Mucosa of stomach (tissue), 1 donor: ENCODE measurements at regions not wholly inside any gene's neighbourhood (a gene's known extent, or its start where the extent isn't known, plus 50 kb on each side); places are given as distances from the start of the nearest gene placed in this dataset.

Experiments used
- H3K27me3 ChIP-seq: one replicate; pipeline ENCODE4 v1.7.0; 2013; ENCODE audit warnings: mild to moderate bottlenecking, low read length; ENCODE audit not compliant: control insufficient read depth, insufficient read depth
- H3K36me3 ChIP-seq: one replicate; pipeline ENCODE4 v1.7.0; 2013; ENCODE audit warnings: low read length; ENCODE audit not compliant: control insufficient read depth, insufficient read depth
- H3K4me1 ChIP-seq: one replicate; pipeline ENCODE4 v1.7.0; 2013; ENCODE audit warnings: mild to moderate bottlenecking, low read length; ENCODE audit not compliant: control insufficient read depth, insufficient read depth
- H3K4me3 ChIP-seq: one replicate; pipeline ENCODE4 v1.7.0; 2013; ENCODE audit warnings: low read length
- H3K9ac ChIP-seq: one replicate; pipeline ENCODE4 v1.7.0; 2013; ENCODE audit warnings: mild to moderate bottlenecking, low read length, moderate library complexity
- H3K9me3 ChIP-seq: one replicate; pipeline ENCODE4 v1.7.0; 2013; ENCODE audit warnings: mild to moderate bottlenecking, low read length, moderate library complexity; ENCODE audit not compliant: control insufficient read depth
- donor health status: Pancreatic carcinoma.

DNA sequence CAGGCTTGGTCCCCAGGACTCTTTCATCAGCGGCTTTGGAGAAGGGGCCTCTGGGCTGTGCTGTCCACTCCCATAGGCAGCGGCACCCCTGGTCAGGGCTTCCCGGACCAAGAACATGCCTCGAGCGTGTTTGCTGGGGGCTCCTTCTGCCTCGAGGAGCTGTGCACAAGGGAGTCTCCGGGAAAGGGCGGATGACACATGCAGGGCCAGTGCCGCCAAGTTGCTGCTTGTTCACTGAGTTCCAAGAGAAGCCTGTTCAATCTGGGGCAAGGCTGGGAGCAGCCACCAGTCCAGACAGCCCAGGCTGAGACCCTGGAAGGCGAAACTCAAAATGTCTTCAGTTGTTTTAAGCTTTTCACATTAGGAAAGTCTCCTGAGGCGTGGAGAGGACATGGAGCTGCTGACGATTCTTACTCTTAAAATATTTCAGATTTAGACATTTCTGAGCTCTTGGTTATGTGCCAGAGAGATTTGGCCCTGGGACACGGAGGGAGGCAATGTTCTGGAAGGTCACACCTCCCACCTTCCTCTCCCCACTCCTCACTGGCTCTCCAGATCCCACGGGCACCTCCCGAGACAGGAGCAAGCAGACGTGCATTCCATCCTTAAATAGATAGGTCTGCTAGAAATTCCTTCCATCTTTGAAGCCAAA lies 84.5 kb upstream of the ZNF469 start:
- Histone ChIP-seq H3K9ac (no peak overlapping the region), H3K36me3 (no peaks in the 10 kb centered on the region), H3K27me3 (no peaks in the 10 kb centered on the region), H3K9me3 (no peaks in the 10 kb centered on the region), H3K4me1 (no peaks in the 10 kb centered on the region), H3K4me3 (no peak overlapping the region)

DNA sequence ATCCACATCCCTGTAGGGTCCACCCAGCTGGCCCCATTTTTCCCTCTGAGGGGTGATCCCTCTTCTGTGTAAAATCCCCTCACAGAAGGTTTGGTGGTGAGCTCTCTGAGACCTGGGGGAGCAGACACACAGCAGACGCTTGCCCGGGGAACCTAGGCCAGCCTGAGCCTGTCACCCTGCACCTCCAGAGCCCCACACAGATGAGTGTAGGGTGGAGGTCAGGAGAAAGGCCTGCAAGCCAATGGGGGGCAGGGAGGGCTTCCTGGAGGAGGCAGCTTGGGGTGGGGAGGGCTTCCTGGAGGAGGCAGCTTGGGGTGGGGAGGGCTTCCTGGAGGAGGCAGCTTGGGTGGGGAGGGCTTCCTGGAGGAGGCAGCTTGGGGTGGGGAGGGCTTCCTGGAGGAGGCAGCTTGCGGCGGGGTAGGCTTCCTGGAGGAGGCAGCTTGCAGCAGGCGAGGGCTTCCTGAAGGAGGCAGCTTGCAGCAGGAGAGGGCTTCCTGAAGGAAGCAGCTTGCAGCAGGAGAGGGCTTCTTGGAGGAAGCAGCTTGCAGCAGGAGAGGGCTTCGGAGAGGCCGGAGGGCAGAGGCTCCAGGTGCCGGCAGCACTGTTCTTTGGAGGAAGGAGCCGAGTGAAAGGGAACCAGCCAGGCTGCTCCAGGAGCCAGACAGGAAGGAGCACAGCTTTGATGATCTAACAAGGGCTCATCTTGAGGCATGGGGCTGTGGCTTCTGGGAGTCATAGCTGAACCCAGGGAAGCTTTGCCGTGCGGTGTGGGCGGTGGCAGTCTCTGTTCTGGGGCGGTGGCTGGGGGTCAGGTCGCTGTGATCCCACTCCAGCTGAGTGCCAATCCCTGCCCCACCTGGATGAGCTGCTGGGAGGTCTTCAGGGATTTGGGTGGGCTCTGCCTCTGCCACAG lies 83.7 kb upstream of the ZNF469 start:
- Histone ChIP-seq H3K4me3 (no peak overlapping the region), H3K27me3 (no peaks in the 10 kb centered on the region), H3K4me1 (no peaks in the 10 kb centered on the region), H3K9me3 (no peaks in the 10 kb centered on the region), H3K9ac (no peak overlapping the region), H3K36me3 (no peaks in the 10 kb centered on the region)

DNA sequence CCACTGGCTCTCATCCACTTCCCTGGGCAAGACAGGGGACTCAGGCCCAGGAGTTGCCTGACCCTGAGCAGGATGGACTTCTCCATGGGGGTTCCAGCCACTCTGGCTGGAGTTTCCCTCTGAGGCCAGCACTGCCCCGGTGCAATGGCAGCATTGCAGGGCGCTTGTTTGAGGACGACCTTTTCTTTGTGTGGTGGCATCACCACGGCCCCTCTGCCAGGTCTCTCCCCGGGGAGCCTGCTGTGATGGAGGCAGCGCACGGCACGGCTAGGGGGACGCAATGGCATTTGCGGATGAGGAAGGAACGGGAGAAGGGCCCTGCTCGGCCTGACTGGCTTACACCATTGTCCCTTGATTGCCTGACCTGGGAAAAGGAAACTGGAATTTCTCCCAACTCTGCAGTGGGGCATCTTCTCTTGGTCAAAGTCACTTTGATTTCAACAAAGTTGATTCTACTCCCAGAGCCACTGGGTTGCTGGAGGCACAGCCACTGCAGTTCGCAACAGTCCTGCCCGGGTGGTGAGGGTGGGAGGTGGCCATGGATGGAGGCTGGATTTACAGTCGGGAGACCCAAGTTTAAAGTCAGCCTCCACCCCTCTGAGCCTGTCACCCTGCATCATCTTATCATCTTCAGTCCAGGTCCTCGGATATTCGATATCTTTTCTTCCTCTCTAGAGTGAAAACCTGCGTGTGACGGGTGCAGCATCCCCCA lies 82.9 kb upstream of the ZNF469 start:
- Histone ChIP-seq H3K4me3 (no peak overlapping the region), H3K9ac (no peak overlapping the region), H3K36me3 (no peaks in the 10 kb centered on the region), H3K27me3 (no peaks in the 10 kb centered on the region), H3K4me1 (no peaks in the 10 kb centered on the region), H3K9me3 (no peaks in the 10 kb centered on the region)

DNA sequence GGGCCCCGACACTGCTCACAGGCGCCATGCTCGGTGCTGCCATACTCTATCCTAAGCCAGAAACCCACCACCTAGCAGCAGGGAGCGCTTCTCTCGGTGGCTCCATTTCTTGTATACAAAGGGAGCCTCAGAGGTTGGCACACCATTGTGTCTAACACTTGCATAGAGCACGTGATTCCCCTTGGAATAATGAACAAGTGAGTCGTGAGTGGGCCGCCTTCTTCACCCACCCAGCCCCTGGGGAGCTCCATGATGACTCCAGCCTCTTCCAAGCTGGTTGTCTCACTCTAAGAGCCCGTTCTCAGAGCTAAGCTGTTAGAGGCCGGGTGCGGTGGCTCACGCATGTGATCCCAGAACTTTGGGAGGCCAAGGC lies 82.3 kb upstream of the ZNF469 start:
- no peak overlapping the region for H3K4me3 ChIP-seq
- H3K27me3 ChIP-seq, result no peaks in the 10 kb centered on the region
- no peaks in the 10 kb centered on the region for H3K36me3 ChIP-seq
- no peaks in the 10 kb centered on the region for H3K4me1 ChIP-seq
- H3K9me3 ChIP-seq, result no peaks in the 10 kb centered on the region
- H3K9ac ChIP-seq, result no peak overlapping the region

DNA sequence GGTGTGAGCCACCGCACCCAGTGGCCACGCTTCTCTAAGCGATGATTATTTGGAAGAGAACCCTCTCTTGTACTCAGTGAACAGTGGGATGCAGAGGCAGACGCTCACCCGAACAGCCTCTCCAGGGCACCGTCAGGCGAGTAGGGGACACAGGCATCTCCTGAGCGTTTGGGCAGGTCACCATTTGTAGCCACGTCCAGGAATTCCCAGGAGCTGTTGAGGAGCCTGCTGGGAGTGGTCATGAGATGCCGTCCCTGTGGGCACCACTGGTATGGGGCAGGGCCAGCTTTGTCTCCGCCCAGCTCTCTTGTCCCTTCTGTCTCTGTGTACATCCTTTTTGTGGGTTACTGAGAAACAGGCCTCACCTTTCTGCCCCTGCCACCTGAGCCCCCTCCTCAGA lies 81.3 kb upstream of the ZNF469 start:
- Histone ChIP-seq H3K9me3 (no peaks in the 10 kb centered on the region), H3K9ac (no peak overlapping the region), H3K36me3 (no peaks in the 10 kb centered on the region), H3K4me3 (no peak overlapping the region), H3K27me3 (no peaks in the 10 kb centered on the region), H3K4me1 (no peaks in the 10 kb centered on the region)

DNA sequence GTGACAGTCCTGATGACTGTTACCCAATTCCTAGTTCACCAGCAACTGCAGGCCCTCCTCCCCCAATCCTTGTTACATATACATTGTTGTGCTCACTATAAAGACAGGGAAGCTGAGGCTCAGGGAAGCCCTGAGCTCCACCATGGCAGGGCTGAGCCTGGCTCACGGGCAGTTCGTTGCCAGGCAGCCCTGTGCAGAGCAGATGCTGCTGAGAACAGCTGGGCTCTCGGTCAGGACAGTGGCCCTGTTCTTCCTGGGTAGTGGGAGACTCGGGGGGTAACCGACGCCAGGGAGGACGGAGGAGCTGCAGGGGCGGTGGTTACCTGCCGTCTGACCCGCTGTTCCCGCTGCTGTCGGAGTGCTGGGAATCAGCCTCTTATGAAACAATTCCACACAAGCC lies 80.9 kb upstream of the ZNF469 start:
- Histone ChIP-seq H3K9me3 (no peaks in the 10 kb centered on the region), H3K27me3 (no peaks in the 10 kb centered on the region), H3K4me3 (no peak overlapping the region), H3K36me3 (no peaks in the 10 kb centered on the region), H3K4me1 (no peaks in the 10 kb centered on the region), H3K9ac (no peak overlapping the region)

DNA sequence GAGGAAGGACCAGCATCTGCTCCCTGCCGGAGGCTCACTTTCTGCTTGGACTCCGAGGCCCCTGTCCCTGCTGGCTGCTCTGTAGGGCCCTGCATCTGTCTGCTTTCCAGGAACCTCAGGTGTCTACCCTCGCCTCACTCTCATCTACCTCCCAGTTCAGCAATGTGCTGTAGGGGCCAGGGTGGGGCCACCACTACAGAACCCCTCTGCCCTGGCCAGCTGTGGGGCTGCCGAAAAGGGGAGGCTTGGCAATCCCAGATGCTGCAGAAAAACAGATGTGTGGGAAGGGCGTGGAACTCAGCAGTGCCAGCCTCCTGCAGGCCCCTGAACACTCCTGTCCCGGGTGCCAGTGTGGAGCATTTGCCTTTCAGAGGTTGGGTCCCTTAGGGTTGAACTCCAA lies 80.1 kb upstream of the ZNF469 start:
- Histone ChIP-seq H3K4me1 (no peaks in the 10 kb centered on the region), H3K4me3 (no peak overlapping the region), H3K9me3 (no peaks in the 10 kb centered on the region), H3K9ac (no peak overlapping the region), H3K27me3 (no peaks in the 10 kb centered on the region), H3K36me3 (no peaks in the 10 kb centered on the region)

DNA sequence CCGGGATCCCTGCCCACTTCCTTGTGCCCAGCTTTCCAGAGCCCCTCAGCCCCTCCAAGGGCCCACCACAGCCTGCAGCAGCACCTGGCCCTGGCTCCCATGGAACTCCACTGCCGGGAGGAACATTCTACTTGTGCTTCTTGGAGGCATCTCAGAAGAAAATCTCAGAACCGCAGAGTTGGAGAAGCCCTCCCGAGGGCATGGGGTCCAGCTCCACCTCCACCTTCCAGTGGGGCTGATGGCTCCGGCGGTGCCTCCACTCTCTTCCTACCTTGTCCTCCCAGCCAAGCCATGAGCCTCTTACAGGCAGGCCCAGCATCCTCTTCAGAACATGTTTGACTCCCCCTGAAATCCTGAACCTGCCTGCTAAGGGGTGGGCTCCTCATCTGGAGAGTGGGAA lies 79.4 kb upstream of the ZNF469 start:
- no peaks in the 10 kb centered on the region for H3K36me3 ChIP-seq
- H3K9ac ChIP-seq, result no peak overlapping the region
- no peak overlapping the region for H3K4me3 ChIP-seq
- no peaks in the 10 kb centered on the region for H3K4me1 ChIP-seq
- no peaks in the 10 kb centered on the region for H3K9me3 ChIP-seq
- no peaks in the 10 kb centered on the region for H3K27me3 ChIP-seq

DNA sequence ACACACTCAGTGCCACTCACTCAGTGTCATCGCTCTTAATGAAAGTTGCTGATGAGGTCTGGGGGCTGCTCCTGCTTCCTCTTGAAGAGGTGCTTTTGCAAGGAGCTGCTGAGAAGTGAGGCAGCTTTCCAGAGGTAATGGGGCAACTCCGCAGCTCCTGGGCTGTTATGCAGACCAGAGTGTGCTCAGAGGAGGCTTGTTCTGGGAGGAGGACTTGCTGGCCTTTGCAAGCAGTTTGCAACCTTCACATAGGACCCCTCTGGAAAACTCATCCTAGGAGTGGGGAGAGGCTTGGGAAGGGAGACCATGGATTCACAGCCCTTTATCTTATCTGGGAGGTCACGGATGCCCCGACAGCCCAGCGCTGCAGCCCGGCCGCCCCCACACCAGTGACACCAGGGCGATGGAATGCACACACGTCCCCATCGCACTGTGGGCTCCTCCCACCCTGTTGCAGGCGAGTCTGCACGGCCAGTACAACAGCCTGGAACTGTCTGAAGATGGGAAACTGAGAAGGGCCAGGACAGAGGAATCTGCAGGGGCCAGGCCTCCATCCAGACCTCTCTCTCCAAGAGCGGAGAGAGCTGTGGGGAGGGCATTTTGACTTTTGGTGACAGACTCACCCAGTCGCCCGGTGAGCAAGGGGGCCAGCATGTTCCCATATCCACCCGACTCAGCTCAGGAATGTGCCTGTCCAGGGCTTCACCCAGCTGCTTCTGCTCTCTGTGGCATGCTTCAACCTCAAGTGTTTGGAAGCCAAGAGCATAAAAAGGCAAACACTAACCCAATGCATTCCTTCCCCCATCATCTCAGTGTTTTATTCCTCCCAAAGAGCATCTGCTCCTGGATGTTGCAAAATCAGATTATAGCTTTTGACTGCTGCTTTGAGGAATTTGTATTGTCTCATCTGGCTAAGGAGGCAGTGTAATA lies 78.6 kb upstream of the ZNF469 start:
- Histone ChIP-seq H3K4me3 (no peak overlapping the region), H3K4me1 (no peaks in the 10 kb centered on the region), H3K27me3 (no peaks in the 10 kb centered on the region), H3K36me3 (no peaks in the 10 kb centered on the region), H3K9me3 (no peaks in the 10 kb centered on the region), H3K9ac (no peak overlapping the region)

DNA sequence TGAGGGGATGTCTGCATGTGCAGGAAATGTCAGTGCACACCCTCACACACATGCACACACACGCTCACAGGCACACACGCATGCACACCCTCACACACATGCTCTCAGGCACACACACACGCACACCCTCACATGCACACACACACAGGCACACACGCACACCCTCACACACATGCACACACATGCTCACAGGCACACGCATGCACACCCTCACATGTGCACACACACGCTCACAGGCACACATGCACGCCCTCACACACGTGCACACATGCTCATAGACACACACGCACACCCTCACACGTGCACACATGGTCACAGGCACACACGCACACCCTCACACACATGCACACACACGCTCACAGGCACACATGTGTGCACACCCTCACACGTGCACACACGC lies 77.6 kb upstream of the ZNF469 start:
- Histone ChIP-seq H3K9me3 (no peaks in the 10 kb centered on the region), H3K27me3 (no peaks in the 10 kb centered on the region), H3K4me1 (no peaks in the 10 kb centered on the region), H3K4me3 (no peak overlapping the region), H3K9ac (no peak overlapping the region), H3K36me3 (no peaks in the 10 kb centered on the region)

DNA sequence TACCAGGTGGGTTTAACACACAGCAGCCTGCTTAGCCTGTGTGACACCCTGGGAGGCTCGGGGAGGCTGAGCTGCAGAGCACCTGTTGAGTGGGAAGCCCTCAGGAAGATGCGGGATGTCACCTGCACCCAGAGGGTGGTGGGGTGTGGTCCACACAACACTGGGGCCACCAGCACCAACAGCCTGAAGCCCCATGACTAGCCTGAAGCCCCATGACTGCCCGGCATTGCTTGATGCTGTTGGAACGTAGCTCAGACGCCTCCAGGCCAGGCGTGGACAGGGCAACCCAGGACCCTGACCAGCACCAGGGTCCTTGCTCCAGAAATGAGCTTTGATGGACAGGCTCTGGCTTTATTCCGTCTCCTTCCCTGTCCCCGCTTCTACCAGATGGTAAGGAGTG lies 76.3 kb upstream of the ZNF469 start:
- no peaks in the 10 kb centered on the region for H3K4me1 ChIP-seq
- no peak overlapping the region for H3K4me3 ChIP-seq
- no peaks in the 10 kb centered on the region for H3K27me3 ChIP-seq
- H3K36me3 ChIP-seq, result no peaks in the 10 kb centered on the region
- H3K9me3 ChIP-seq, result no peaks in the 10 kb centered on the region
- H3K9ac ChIP-seq, result no peak overlapping the region
